ENCODE measurements at regions not wholly inside any gene's neighbourhood (a gene's known extent, or its start where the extent isn't known, plus 50 kb on each side); places are given as distances from the start of the nearest gene placed in this dataset.
"Not testable (repeated sequence)": the region's sequence is repeated elsewhere in the genome, so short reads cannot be mapped to it uniquely, and the experiment has no call there.

DNA sequence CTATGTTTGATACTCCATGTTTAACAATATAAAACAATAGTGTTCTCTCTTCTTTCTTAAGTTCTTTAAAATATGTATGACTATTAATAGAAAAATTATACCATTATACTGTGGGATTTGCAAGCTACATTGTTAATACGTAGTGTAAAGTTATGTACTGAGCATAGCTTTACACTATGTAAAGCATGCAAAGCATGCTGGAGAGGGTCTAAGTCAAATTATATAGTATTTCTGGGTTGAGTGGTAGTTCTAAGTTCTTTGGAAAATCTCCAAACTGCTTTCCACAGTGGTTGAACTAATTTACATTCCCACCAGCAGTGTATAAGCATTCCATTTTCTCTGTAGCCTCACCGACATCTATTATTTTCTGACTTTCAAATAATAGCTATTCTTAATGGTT lies 253.0 kb downstream of the RAP2B start:
- Mint-ChIP-seq H3K36me3 (ENCODE audit: low read depth) (no peaks in the 10 kb centered on the region), H3K4me1 (no peaks in the 10 kb centered on the region), H3K27ac (no peak overlapping the region), H3K9me3 (peaks cover 9% of the 10 kb centered on the region), H3K27me3 (no peaks in the 10 kb centered on the region), H3K4me3 (no peak overlapping the region)
- ChIA-PET CTCF (no interaction called here), POLR2A (no interaction called here)
- no peak for DNase-seq
- TF ChIP-seq, protein P1, sequence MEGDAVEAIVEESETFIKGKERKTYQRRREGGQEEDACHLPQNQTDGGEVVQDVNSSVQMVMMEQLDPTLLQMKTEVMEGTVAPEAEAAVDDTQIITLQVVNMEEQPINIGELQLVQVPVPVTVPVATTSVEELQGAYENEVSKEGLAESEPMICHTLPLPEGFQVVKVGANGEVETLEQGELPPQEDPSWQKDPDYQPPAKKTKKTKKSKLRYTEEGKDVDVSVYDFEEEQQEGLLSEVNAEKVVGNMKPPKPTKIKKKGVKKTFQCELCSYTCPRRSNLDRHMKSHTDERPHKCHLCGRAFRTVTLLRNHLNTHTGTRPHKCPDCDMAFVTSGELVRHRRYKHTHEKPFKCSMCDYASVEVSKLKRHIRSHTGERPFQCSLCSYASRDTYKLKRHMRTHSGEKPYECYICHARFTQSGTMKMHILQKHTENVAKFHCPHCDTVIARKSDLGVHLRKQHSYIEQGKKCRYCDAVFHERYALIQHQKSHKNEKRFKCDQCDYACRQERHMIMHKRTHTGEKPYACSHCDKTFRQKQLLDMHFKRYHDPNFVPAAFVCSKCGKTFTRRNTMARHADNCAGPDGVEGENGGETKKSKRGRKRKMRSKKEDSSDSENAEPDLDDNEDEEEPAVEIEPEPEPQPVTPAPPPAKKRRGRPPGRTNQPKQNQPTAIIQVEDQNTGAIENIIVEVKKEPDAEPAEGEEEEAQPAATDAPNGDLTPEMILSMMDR (IDR thresholded peaks at IDR 0.05): no peak
- intact Hi-C loops (cut with micrococcal nuclease): no loop called here
- ATAC-seq (ENCODE audit: low read depth): no peak

DNA sequence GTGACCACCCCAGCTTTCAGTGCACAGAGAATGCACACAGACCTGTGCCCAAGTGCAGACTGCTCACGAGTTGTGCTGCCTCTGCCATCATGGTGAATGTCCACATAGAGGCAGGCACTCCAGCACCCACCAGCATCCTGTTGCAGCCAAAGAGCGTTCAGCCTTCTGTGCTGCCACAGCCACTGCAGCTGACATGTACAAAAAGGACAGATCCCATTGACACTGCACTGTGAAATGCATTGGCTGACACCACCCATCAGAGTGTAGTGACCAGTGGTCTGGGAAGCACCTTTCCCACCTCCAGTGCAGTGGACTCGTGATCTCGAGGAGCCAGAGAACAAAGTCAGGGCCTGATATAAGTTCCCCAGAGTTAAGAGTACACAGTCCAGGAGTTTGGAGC lies 260.3 kb downstream of the RAP2B start:
- ChIA-PET POLR2A (no interaction called here), CTCF (no interaction called here)
- ATAC-seq (ENCODE audit: low read depth) (no peak), DNase-seq (no peak)
- TF ChIP-seq, protein P1 (IDR thresholded peaks at IDR 0.05): no peak
- peaks cover 28% of the 10 kb centered on the region for H3K9me3 Mint-ChIP-seq
- intact Hi-C loops (cut with micrococcal nuclease): no loop called here
- H3K4me1 Mint-ChIP-seq: no peaks in the 10 kb centered on the region
- no peak overlapping the region for H3K27ac Mint-ChIP-seq
- H3K4me3 Mint-ChIP-seq: no peak overlapping the region
- no peaks in the 10 kb centered on the region for H3K36me3 Mint-ChIP-seq (ENCODE audit: low read depth)
- no peaks in the 10 kb centered on the region for H3K27me3 Mint-ChIP-seq

DNA sequence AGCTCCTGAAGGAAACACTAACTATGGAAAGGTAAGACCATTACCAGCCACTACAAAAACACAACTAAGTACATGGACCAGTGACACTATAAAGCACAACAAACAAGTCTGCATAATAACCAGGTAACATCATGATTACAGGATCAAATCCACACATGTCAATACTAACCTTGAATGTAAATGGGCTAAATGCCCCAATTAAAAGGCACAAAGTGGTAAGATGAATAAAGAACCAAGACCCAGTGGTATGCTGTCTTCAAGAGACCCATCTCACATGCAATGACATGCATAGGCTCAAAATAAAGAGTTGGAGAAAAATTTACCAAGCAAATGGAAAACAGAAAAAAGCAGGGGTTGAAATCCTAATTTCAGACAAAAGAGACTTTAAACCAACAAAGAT lies 261.8 kb downstream of the RAP2B start:
- H3K4me3 Mint-ChIP-seq; DNase-seq; CTCF ChIA-PET; intact Hi-C loops (cut with micrococcal nuclease); H3K27me3 Mint-ChIP-seq; H3K27ac Mint-ChIP-seq; H3K4me1 Mint-ChIP-seq; H3K36me3 Mint-ChIP-seq (ENCODE audit: low read depth); ATAC-seq (ENCODE audit: low read depth); POLR2A ChIA-PET: not testable (repeated sequence)
- H3K9me3 Mint-ChIP-seq: peaks cover 25% of the 10 kb centered on the region

DNA sequence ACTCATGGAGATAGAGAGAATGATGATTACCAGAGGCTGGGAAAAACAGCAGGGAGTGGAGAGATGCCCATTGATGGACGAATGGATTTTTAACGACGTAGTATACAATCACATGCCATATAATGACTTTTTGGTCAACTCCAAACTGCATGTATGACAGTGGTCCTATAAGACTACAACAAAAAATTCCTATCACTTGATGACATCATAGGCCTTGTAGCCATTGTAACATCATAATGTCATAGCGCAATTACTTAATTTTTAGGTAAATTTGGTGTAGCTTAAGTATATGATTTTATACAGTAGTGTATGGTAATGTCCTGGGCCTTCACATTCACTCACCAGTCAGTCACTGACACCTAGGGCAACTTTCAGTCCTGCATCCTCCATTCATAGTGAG lies 264.3 kb downstream of the RAP2B start:
- Mint-ChIP-seq H3K9me3 (peaks cover 19% of the 10 kb centered on the region), H3K36me3 (ENCODE audit: low read depth) (no peaks in the 10 kb centered on the region), H3K27me3 (no peaks in the 10 kb centered on the region), H3K27ac (no peak overlapping the region), H3K4me3 (no peak overlapping the region), H3K4me1 (no peaks in the 10 kb centered on the region)
- TF ChIP-seq, protein P1 (IDR thresholded peaks at IDR 0.05): no peak
- ChIA-PET CTCF (no interaction called here), POLR2A (no interaction called here)
- DNase-seq (no peak), ATAC-seq (ENCODE audit: low read depth) (no peak)
- intact Hi-C loops (cut with micrococcal nuclease): no loop called here

DNA sequence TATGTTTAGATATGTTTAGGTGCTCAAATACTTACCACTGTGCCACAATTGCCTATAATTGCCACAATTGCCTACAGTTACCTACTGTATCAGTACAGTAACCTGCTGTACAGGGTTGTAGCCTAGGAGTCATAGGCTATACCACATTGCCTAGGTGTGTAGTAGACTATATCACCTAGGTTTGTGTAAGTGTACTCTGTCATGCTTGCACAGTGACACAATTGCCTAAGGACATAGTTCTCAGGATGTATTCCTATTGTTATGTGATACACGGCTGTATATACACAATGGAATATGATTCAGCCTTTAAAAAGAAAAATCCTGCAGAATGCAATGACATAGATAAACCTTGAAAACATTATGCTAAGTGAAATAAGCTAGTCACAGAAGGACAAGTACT lies 264.8 kb downstream of the RAP2B start:
- CTCF ChIA-PET: no interaction called here
- TF ChIP-seq, protein P1 (IDR thresholded peaks at IDR 0.05): no peak
- no peaks in the 10 kb centered on the region for H3K4me1 Mint-ChIP-seq
- H3K36me3 Mint-ChIP-seq (ENCODE audit: low read depth): no peaks in the 10 kb centered on the region
- intact Hi-C loops (cut with micrococcal nuclease): no loop called here
- ATAC-seq (ENCODE audit: low read depth) (no peak), DNase-seq (no peak)
- POLR2A ChIA-PET: no interaction called here
- no peaks in the 10 kb centered on the region for H3K27me3 Mint-ChIP-seq
- no peak overlapping the region for H3K4me3 Mint-ChIP-seq
- no peak overlapping the region for H3K27ac Mint-ChIP-seq
- peaks cover 19% of the 10 kb centered on the region for H3K9me3 Mint-ChIP-seq

DNA sequence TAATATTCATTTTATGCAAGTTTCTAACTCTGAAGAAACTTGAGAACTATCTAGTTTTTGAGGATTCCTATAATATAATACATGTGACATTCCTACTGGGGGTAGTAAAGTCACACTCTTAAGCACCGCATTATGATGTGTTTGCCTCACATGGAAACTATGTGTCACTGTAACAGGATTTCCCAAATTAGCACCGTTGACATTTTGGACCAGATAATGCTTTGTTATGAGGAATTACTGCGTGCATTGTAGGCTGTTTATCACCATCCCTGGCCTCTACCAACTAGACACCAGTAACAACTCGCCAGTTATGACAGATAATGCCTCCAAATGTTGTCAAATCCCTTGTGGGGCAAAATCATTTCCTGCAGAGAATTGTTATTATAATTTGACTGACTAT lies 267.8 kb downstream of the RAP2B start:
- DNase-seq (no peak), ATAC-seq (ENCODE audit: low read depth) (no peak)
- no peak overlapping the region for H3K4me3 Mint-ChIP-seq
- no peak overlapping the region for H3K27ac Mint-ChIP-seq
- H3K27me3 Mint-ChIP-seq: no peaks in the 10 kb centered on the region
- intact Hi-C loops (cut with micrococcal nuclease): no loop called here
- peaks cover 3% of the 10 kb centered on the region for H3K9me3 Mint-ChIP-seq
- H3K4me1 Mint-ChIP-seq: no peaks in the 10 kb centered on the region
- H3K36me3 Mint-ChIP-seq (ENCODE audit: low read depth): no peaks in the 10 kb centered on the region
- ChIA-PET POLR2A (no interaction called here), CTCF (no interaction called here)
- TF ChIP-seq, protein P1 (IDR thresholded peaks at IDR 0.05): no peak
